22Rv1 (cell line): ENCODE measurements at regions not wholly inside any gene's neighbourhood (a gene's known extent, or its start where the extent isn't known, plus 50 kb on each side); places are given as distances from the start of the nearest gene placed in this dataset.

ENCODE experiments used
- H3K27ac ChIP-seq: fragments of 450-650 bp; 2 replicates; pipeline ENCODE4 v1.5.1; 2017
- CTCF ChIP-seq: fragments of 450-650 bp; IDR thresholded peaks from 2 replicates; pipeline ENCODE4 v1.5.1; 2017; ENCODE audit warnings: mild to moderate bottlenecking
- ZFX ChIP-seq: fragments of 450-650 bp; IDR thresholded peaks from 2 replicates; pipeline ENCODE4 v1.6.1; 2017; ENCODE audit warnings: antibody characterized with exemption, borderline replicate concordance

GRCh38 chr1:4986306-4986705 lies 331.9 kb downstream of the AJAP1 start:
- no peak overlapping the region for H3K27ac ChIP-seq
- TF ChIP-seq ZFX (no peak), CTCF (no peak)

- TF ChIP-seq ZFX, result no peak
- TF ChIP-seq CTCF, result no peak
- H3K27ac ChIP-seq, result no peak overlapping the region
These were observed 330.4 kb downstream of the AJAP1 start for GRCh38 chr1:4984841-4985240.

GRCh38 chr1:4980211-4980610 lies 325.8 kb downstream of the AJAP1 start:
- TF ChIP-seq ZFX, result no peak
- no peak for TF ChIP-seq CTCF
- no peak overlapping the region for H3K27ac ChIP-seq

GRCh38 chr1:4978660-4979390 lies 324.4 kb downstream of the AJAP1 start:
- H3K27ac ChIP-seq, result no peak overlapping the region
- TF ChIP-seq CTCF (no peak), ZFX (no peak)

GRCh38 chr1:4977701-4978100 lies 323.3 kb downstream of the AJAP1 start:
- H3K27ac ChIP-seq, result no peak overlapping the region
- TF ChIP-seq CTCF (no peak), ZFX (no peak)

GRCh38 chr1:4976859-4977440 lies 322.5 kb downstream of the AJAP1 start:
- no peak overlapping the region for H3K27ac ChIP-seq
- no peak for TF ChIP-seq CTCF

- TF ChIP-seq CTCF (no peak), ZFX (no peak)
- no peak overlapping the region for H3K27ac ChIP-seq
These were observed 321.4 kb downstream of the AJAP1 start for GRCh38 chr1:4975856-4976255.
